ENCODE measurements at regions not wholly inside any gene's neighbourhood (a gene's known extent, or its start where the extent isn't known, plus 50 kb on each side); places are given as distances from the start of the nearest gene placed in this dataset.
"Not testable (repeated sequence)": the region's sequence is repeated elsewhere in the genome, so short reads cannot be mapped to it uniquely, and the experiment has no call there.

DNA sequence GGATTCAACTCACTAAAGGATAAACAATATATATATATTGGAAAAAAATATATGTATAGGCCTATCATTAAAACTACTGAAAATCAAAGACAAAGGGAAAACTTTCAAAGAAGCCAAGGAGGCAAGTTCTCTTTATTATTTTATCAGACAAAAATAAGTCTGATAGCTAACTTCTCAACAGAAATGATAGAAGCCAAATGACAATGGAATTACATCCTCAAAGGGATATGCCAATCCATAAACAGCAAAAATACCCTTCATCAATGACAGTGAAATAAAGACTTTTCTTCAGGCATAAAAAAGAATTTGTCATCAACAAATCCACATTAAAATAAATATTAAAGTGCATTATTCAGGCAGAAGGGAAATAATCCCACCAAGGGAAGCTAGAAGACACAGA is 393.4 kb downstream of the ZFHX3 start:
- DNase-seq = no peak

- no peak for DNase-seq
These were observed 398.5 kb downstream of the ZFHX3 start for GRCh38 chr16:72649254-72649944.

DNA sequence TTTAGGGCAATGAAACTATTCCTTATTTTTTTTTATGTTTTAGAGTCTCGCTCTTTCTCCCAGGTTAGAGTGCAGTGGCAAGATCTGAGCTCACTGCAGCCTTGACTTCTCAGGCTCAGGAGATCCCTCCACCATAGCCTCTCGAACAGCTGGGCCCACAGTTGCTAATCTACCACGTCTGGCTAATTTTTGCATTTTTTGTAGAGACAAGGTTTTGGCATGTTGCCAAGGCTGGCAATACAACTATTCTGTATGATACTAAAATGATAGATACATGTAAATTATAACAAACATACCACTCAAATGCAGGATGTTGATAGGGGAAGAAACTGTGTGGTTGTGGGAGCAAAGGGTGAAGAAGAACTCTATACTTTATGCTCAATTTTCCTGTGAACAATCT is 401.3 kb downstream of the ZFHX3 start:
- DNase-seq = no peak

- DNase-seq = no peak
These were observed 402.4 kb downstream of the ZFHX3 start for GRCh38 chr16:72645538-72645937.

DNA sequence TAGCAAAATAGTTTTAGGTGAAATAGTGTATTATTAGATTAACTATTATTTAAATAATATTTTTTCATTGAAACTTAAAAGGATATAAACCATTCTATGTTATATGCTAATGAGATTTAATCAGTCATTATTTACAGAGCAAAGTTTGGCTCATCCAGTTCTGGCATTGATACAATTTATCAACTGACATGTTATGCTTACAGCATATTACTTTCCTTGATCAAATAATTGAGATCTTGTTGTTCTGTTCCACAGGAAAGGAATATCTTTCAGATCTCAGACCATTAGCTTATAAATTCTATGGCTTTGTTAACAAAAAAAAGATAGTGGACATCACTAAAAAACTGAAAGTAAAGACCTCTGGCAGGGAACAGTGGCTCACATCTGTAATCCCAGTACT is 403.0 kb downstream of the ZFHX3 start:
- DNase-seq = no peak

GRCh38 chr16:72639494-72639893 is 408.4 kb downstream of the ZFHX3 start:
- DNase-seq = no peak

- no peak for DNase-seq
These were observed 410.6 kb downstream of the ZFHX3 start for GRCh38 chr16:72637306-72637705.

- DNase-seq = no peak
These were observed 412.2 kb downstream of the ZFHX3 start for GRCh38 chr16:72635694-72636093.

GRCh38 chr16:72635104-72635503 is 412.8 kb downstream of the ZFHX3 start:
- no peak for DNase-seq

DNA sequence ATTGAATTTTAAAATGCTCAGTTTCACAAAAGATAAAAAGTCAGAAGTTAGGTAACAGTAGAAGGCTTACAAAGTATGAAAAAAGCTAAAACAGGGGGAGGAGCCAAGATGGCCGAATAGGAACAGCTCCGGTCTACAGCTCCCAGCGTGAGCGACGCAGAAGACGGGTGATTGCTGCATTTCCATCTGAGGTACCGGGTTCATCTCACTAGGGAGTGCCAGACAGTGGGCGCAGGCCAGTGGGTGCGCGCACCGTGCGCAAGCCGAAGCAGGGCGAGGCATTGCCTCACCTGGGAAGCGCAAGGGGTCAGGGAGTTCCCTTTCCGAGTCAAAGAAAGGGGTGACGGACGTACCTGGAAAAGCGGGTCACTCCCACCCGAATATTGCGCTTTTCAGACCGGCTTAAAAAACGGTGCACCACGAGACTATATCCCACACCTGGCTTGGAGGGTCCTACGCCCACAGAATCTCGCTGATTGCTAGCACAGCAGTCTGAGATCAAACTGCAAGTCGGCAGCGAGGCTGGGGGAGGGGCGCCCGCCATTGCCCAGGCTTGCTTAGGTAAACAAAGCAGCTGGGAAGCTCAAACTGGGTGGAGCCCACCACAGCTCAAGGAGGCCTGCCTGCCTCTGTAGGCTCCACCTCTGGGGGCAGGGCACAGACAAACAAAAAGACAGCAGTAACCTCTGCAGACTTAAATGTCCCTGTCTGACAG is 420.6 kb downstream of the ZFHX3 start:
- DNase-seq = not testable (repeated sequence)

GRCh38 chr16:72626623-72627022 is 421.3 kb downstream of the ZFHX3 start:
- no peak for DNase-seq

GRCh38 chr16:72621651-72622050 is 426.3 kb downstream of the ZFHX3 start:
- DNase-seq = no peak

GRCh38 chr16:72620853-72621252 is 427.1 kb downstream of the ZFHX3 start:
- DNase-seq = no peak

DNA sequence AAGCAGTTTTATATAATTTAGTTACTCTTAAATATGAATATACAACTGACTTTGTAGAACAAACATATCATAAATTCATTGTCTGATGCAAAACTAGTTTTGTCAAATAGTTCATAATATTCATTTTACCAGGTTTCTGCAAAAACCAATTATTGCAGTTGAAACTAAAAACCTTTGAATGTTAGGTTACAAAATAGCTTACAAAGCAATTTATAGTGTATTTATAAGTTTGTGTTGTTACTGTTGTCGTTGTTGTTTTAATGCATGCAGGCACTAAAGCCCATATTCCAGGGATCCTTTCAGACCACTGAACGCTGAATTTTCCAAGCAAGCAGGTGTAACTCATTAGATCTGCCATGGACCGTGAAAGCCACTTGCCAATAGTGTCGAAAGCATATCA is 427.6 kb downstream of the ZFHX3 start:
- no peak for DNase-seq

DNA sequence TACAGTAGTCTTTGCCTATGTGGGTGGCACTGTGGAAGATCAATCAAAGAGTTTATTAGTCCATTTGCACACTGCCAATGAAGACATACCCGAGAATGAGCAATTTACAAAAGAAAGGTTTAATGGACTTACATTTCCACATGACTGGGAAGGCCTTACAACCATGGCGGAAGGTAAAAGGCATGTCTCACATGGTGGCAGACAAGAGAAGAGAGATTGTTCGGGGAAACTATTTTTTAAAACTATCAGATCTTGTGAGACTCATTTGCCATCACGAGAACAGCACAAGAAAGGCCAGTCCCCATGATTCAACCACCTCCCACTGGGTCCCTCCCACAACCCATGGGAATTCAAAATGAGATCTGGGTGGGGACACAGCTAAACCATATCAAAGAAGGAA is 432.1 kb downstream of the ZFHX3 start:
- no peak for DNase-seq

DNA sequence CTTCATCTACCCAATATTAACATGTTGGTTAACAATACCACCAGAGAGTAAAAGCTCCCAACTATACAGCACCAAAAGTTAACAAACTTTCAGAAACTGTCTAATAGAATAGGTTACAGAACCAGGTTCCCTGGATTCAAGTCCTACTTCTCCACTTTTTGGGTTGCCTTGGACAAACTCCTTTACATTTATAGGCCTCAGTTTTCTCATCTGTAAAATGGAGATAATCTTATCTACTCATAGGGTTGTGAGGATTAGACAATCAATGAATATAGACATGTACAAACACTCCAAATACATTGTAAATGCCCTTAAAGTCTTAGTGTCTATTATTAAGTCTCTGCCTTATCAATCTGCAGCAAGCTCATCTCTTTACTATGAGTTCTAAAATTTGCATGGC is 435.2 kb downstream of the ZFHX3 start:
- no peak for DNase-seq

- no peak for DNase-seq
These were observed 435.7 kb downstream of the ZFHX3 start for GRCh38 chr16:72612256-72612655.

GRCh38 chr16:72609933-72610332 is 438.0 kb upstream of the PMFBP1 start:
- DNase-seq = no peak

- no peak for DNase-seq
These were observed 437.1 kb upstream of the PMFBP1 start for GRCh38 chr16:72609066-72609465.

- DNase-seq = no peak
These were observed 432.4 kb upstream of the PMFBP1 start for GRCh38 chr16:72604375-72604774.

DNA sequence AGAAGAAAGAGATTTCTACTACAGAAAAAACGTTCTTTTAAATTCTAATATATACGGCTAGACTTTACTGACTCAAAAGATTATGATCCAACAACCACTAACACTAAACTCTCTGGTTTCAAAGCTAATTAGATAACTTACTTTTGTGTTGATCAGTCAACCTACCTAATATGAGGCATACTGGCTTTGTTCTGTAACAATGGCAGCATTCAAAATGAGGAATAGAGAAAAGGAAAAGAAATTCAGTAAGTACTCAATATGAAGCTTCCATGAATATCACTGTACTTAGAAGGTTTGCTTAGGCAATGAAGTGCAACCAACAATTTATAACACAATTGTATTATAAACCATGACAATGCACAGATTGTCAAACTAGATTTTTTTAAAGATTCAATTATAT is 430.5 kb upstream of the PMFBP1 start:
- no peak for DNase-seq

GRCh38 chr16:72598696-72599095 is 426.7 kb upstream of the PMFBP1 start:
- no peak for DNase-seq

DNA sequence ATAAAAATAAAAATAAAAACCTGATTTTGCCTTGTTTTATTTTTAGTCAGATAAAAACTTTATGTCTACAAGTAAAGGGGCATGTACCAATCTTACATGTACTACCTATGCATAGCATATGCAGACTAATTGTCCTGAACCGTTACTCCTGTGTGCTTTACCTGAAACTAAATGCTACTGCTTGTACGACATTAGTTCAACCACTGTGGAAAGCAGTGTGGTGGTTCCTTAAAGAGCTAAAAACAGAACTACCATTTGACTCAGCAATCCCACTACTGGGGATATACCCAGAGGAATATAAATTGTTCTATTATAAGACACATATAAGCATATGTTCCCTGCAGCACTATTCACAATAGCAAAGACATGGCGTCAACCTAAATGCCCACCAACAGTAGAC is 426.0 kb upstream of the PMFBP1 start:
- no peak for DNase-seq

DNA sequence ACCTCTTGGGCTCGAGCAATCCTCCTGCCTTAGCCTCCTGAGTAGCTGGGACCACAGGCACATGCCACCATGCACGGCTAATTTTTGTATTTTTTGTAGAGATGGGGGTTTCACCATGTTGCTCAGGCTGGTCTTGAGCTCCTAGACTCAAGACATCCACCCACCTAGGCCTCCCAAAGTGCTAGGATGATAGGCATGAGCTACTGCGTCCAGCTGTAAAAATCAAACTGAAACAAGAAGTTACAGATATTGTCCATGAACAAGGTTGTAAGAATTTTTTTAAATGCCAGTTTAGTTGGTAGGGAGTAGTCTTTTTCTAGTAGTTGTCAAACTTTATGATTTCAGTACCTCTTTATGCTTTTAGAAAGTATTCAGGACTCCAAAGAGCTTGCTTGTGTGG is 424.4 kb upstream of the PMFBP1 start:
- no peak for DNase-seq
